Panc1 (cell line): ENCODE measurements at regions not wholly inside any gene's neighbourhood (a gene's known extent, or its start where the extent isn't known, plus 50 kb on each side); places are given as distances from the start of the nearest gene placed in this dataset.
"Not testable (repeated sequence)": the region's sequence is repeated elsewhere in the genome, so short reads cannot be mapped to it uniquely, and the experiment has no call there.

Source experiments
- ATAC-seq: fragments of 200-7000 bp; cut with Tn5 transposase; 2 replicates; pipeline ENCODE4 v1.9.1; 2020; ENCODE audit warnings: mild to moderate bottlenecking, moderate library complexity
- BruUV-seq: library from RNA; stranded (reverse); fragments of 400-500 nt; replicated peaks from 2 replicates; lab custom pipeline; 2021; lab: Mats Ljungman, UMichigan
- CTCF ChIA-PET: fragments of 300-600 bp; sonication (Branson Sonifier 250); formaldehyde crosslinking; loops from one replicate; lab custom pipeline; 2022; ENCODE audit warnings: antibody characterized with exemption; lab: Charles Lee
- POLR2A ChIA-PET: fragments of 300-600 bp; sonication (Branson Sonifier 250); formaldehyde crosslinking; loops from one replicate; lab custom pipeline; 2022; ENCODE audit warnings: antibody characterized with exemption; lab: Charles Lee
- DNase-seq: peaks from one replicate; pipeline ENCODE4 v3.0.0-alpha.2; 2010; ENCODE audit warnings: low read depth, low spot score
- H3K27ac ChIP-seq: 2 replicates; pipeline ENCODE4 v1.5.1; 2011; ENCODE audit warnings: mild to moderate bottlenecking, low read length, inconsistent platforms
- H3K27me3 ChIP-seq: fragments of 200-500 bp; sonication (Bioruptor generic); 2 replicates; pipeline ENCODE4 v1.6.0; 2014; ENCODE audit warnings: low read length, inconsistent platforms; ENCODE audit not compliant: control insufficient read depth, insufficient read depth
- H3K36me3 ChIP-seq: fragments of 200-500 bp; sonication (Bioruptor generic); 2 replicates; pipeline ENCODE4 v1.5.1; 2014; ENCODE audit warnings: inconsistent platforms, mild to moderate bottlenecking, low read length, moderate library complexity; ENCODE audit not compliant: control insufficient read depth, insufficient read depth
- H3K4me1 ChIP-seq: 2 replicates; pipeline ENCODE4 v1.5.1; 2011; ENCODE audit warnings: inconsistent platforms, mild to moderate bottlenecking, low read length, moderate library complexity; ENCODE audit not compliant: control insufficient read depth, insufficient read depth
- H3K4me3 ChIP-seq, 2 experiments: 2 replicates each; pipeline ENCODE4 v1.5.1; 2011 to 2012; ENCODE audit warnings: low read depth in 2 of 2, low read length in 2 of 2, mild to moderate bottlenecking in 2 of 2, inconsistent platforms in 1 of 2, moderate library complexity in 1 of 2
- H3K9me3 ChIP-seq: fragments of 200-500 bp; sonication (Bioruptor generic); 2 replicates; pipeline ENCODE4 v1.5.1; 2014; ENCODE audit warnings: low read depth, mild to moderate bottlenecking, inconsistent platforms, low read length, moderate library complexity; ENCODE audit not compliant: control insufficient read depth, insufficient read depth
- POLR2AphosphoS5 ChIP-seq: IDR thresholded peaks from 2 replicates; pipeline ENCODE4 v1.6.1; 2012; ENCODE audit warnings: mild to moderate bottlenecking, low read depth, low read length, moderate library complexity
- SIN3A ChIP-seq: IDR thresholded peaks from 2 replicates; pipeline ENCODE4 v1.6.1; 2012; ENCODE audit warnings: low read depth, mild to moderate bottlenecking, low read length, moderate library complexity, borderline replicate concordance; ENCODE audit not compliant: insufficient read depth
- TCF7L2 ChIP-seq: IDR thresholded peaks from 2 replicates; pipeline ENCODE4 v1.6.1; 2011; ENCODE audit warnings: mild to moderate bottlenecking, low read depth, low read length, inconsistent platforms
- in situ Hi-C: cut with HindIII; loops from 2 replicates; pipeline ENCODE4 v1.10.0; 2016; ENCODE audit warnings: low sequenced_read_pairs, low pct_unique_long_range_greater_than_20kb
- intact Hi-C: fragments of 100-400 bp; cut with micrococcal nuclease; formaldehyde crosslinking; loops from one replicate; pipeline ENCODE4 v1.10.0; 2022; ENCODE audit not compliant: unreplicated experiment
- TF ChIP-seq, protein P1 (sequence below), 2 experiments: IDR thresholded peaks; 2 replicates each; pipeline ENCODE4 v1.6.1; 2011 to 2012; ENCODE audit warnings: low read depth in 2 of 2, control low read depth in 1 of 2, low read length in 1 of 2, mild to moderate bottlenecking in 1 of 2, moderate library complexity in 1 of 2; ENCODE audit not compliant: insufficient read depth in 1 of 2
- TF ChIP-seq, protein P2 (sequence below): fragments of 450-650 bp; IDR thresholded peaks from 2 replicates; pipeline ENCODE4 v1.5.1; 2017; ENCODE audit warnings: mild to moderate bottlenecking

DNA sequence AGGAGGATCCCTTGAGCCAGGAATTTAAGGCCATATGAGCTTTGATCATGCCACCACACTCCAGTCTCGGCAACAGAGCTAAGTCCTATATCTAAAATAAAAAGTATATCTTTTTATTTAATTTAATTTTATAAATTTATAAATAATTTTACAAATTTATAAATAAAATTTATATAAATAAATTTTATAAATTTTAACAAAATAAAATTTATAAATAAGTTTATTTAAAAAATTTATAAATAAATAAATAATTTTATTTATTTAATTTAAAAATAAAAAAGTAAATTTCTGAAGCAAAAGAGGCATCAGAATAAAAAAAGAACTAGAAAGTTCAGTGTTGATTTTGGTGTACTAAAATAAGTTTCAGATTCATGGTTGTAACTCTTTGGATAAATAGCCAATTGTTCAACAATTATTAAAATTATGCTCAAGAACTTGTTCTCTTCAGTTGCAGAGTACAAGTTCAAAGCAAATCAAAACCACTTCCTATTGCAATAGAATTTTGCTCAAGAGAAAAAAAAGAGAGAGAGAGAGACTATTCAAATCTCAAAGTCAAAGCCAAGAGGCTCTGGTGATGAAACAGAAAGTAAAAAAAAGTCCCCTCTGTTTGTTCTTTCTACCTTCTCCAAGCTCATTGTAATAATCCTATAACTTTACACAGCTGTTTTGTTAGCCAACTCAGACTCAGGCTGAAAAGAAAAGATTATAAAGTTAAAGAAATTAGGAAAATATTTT is 547.5 kb upstream of the ADGRB3 start:
- CTCF ChIA-PET, result no interaction called here
- no peak for ATAC-seq
- H3K4me3 ChIP-seq, result no peak overlapping the region
- BruUV-seq, result no TSS peak
- H3K9me3 ChIP-seq, result peaks cover 12% of the 10 kb centered on the region; the same call in 1 of the 2 replicates
- no peak for DNase-seq
- H3K4me1 ChIP-seq, result no peaks in the 10 kb centered on the region
- H3K27ac ChIP-seq, result no peak overlapping the region
- in situ Hi-C loops, result no loop called here
- intact Hi-C loops, result no loop called here
- no peak for TF ChIP-seq POLR2AphosphoS5
- TF ChIP-seq SIN3A, result no peak
- TF ChIP-seq, protein P1, sequence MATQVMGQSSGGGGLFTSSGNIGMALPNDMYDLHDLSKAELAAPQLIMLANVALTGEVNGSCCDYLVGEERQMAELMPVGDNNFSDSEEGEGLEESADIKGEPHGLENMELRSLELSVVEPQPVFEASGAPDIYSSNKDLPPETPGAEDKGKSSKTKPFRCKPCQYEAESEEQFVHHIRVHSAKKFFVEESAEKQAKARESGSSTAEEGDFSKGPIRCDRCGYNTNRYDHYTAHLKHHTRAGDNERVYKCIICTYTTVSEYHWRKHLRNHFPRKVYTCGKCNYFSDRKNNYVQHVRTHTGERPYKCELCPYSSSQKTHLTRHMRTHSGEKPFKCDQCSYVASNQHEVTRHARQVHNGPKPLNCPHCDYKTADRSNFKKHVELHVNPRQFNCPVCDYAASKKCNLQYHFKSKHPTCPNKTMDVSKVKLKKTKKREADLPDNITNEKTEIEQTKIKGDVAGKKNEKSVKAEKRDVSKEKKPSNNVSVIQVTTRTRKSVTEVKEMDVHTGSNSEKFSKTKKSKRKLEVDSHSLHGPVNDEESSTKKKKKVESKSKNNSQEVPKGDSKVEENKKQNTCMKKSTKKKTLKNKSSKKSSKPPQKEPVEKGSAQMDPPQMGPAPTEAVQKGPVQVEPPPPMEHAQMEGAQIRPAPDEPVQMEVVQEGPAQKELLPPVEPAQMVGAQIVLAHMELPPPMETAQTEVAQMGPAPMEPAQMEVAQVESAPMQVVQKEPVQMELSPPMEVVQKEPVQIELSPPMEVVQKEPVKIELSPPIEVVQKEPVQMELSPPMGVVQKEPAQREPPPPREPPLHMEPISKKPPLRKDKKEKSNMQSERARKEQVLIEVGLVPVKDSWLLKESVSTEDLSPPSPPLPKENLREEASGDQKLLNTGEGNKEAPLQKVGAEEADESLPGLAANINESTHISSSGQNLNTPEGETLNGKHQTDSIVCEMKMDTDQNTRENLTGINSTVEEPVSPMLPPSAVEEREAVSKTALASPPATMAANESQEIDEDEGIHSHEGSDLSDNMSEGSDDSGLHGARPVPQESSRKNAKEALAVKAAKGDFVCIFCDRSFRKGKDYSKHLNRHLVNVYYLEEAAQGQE (IDR thresholded peaks at IDR 0.05; ENCODE audit: insufficient read depth in 1 of 2, low read depth in 2 of 2, low read length in 1 of 2), result no peak
- TF ChIP-seq TCF7L2, result no peak
- TF ChIP-seq, protein P2, sequence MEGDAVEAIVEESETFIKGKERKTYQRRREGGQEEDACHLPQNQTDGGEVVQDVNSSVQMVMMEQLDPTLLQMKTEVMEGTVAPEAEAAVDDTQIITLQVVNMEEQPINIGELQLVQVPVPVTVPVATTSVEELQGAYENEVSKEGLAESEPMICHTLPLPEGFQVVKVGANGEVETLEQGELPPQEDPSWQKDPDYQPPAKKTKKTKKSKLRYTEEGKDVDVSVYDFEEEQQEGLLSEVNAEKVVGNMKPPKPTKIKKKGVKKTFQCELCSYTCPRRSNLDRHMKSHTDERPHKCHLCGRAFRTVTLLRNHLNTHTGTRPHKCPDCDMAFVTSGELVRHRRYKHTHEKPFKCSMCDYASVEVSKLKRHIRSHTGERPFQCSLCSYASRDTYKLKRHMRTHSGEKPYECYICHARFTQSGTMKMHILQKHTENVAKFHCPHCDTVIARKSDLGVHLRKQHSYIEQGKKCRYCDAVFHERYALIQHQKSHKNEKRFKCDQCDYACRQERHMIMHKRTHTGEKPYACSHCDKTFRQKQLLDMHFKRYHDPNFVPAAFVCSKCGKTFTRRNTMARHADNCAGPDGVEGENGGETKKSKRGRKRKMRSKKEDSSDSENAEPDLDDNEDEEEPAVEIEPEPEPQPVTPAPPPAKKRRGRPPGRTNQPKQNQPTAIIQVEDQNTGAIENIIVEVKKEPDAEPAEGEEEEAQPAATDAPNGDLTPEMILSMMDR, result no peak
- H3K36me3 ChIP-seq, result no peaks in the 10 kb centered on the region
- H3K27me3 ChIP-seq, result no peaks in the 10 kb centered on the region
- POLR2A ChIA-PET, result no interaction called here

DNA sequence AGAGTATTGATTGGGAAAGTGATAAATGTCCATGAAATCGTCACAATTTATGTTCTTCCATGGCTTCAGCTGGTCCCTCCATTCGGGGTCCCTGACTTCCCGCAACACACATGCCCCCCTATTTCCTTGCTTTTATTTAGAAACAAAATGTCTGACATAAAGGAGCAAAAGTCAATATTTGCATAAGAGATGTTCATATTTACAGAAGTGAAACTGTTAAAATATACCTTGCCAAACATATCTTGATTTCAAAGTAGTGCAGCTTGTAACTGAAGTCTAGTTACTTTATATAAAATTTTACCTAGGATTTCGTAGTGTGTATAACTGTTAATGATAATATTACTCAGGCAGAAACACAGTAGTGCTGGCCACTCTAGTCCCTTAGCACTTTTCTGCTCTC is 548.9 kb upstream of the ADGRB3 start:
- ATAC-seq (no peak), DNase-seq (no peak)
- H3K4me1 ChIP-seq, result no peaks in the 10 kb centered on the region
- no peaks in the 10 kb centered on the region for H3K36me3 ChIP-seq
- TF ChIP-seq SIN3A (no peak), POLR2AphosphoS5 (no peak), TCF7L2 (no peak)
- CTCF ChIA-PET, result no interaction called here
- POLR2A ChIA-PET, result no interaction called here
- no peaks in the 10 kb centered on the region for H3K27me3 ChIP-seq
- BruUV-seq, result no TSS peak
- H3K9me3 ChIP-seq, result peaks cover 12% of the 10 kb centered on the region; the same call in 1 of the 2 replicates
- no peak overlapping the region for H3K27ac ChIP-seq
- intact Hi-C loops, result no loop called here
- in situ Hi-C loops, result no loop called here
- H3K4me3 ChIP-seq, result no peak overlapping the region

DNA sequence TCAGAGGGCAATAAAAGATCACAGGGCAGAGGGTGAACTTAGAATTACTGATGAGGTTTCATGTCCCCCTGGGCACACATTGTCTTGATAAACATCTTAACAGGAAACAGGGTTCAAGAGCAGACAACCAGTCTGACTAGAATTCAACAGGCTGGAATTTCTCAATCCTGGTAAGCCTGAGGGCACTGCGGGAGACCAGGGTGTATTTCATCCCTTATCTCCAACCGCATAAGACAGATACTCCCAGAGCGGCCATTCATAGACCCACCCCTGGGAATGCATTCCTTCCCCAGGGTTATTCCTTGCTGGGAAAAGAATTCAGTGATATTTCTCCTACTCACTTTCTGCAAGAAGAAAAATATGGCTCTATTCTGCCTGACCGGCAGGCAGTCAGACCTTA is 549.5 kb upstream of the ADGRB3 start:
- BruUV-seq, H3K27me3 ChIP-seq, DNase-seq, ATAC-seq, H3K4me1 ChIP-seq, intact Hi-C loops, H3K36me3 ChIP-seq, CTCF ChIA-PET, H3K4me3 ChIP-seq, POLR2A ChIA-PET, H3K27ac ChIP-seq, in situ Hi-C loops: not testable (repeated sequence)
- H3K9me3 ChIP-seq, result peaks cover 15% of the 10 kb centered on the region; the same call in 1 of the 2 replicates
